Right lobe of liver (tissue), 6 donors: ENCODE measurements at regions not wholly inside any gene's neighbourhood (a gene's known extent, or its start where the extent isn't known, plus 50 kb on each side); places are given as distances from the start of the nearest gene placed in this dataset.

Source experiments
- ATAC-seq, 4 donors: fragments of 200-7000 bp; cut with Tn5 transposase; one replicate each; pipeline ENCODE4 v1.9.1; 2020; ENCODE audit warnings: mild to moderate bottlenecking in 4 of 4, moderate library complexity in 4 of 4
- DNase-seq, 3 donors: peaks; one replicate each; pipeline ENCODE4 v3.0.0-alpha.2; 2020
- H3K27ac ChIP-seq, 3 donors: fragments of 200-600 bp; one replicate each; pipeline ENCODE4 v1.8.0; 2022
- H3K27me3 ChIP-seq, 2 donors: fragments of 200-600 bp; one replicate each; pipeline ENCODE4 v1.8.0; 2022
- H3K36me3 ChIP-seq, 4 donors: fragments of 200-600 bp; sonication (generic) in 1 of 4; one replicate each; pipeline versions ENCODE4 v1.5.1 to v1.8.0; 2017 to 2022; ENCODE audit warnings: control low read depth in 1 of 4
- H3K4me1 ChIP-seq, 4 donors: fragments of 200-600 bp; sonication (generic) in 1 of 4; one replicate each; pipeline versions ENCODE4 v1.5.1 to v1.8.0; 2017 to 2022; ENCODE audit warnings: control low read depth in 1 of 4
- H3K4me3 ChIP-seq, 3 donors: fragments of 200-600 bp; one replicate each; pipeline ENCODE4 v1.8.0; 2022
- H3K9me3 ChIP-seq, 4 donors: fragments of 200-600 bp; sonication (generic) in 1 of 4; one replicate each; pipeline versions ENCODE4 v1.5.1 to v1.8.0; 2017 to 2022; ENCODE audit warnings: control low read depth in 1 of 4
- POLR2A ChIP-seq: fragments of 450-650 bp; IDR thresholded peaks from one replicate; pipeline ENCODE4 v1.6.1; 2017; ENCODE audit warnings: antibody characterized with exemption, mild to moderate bottlenecking
- WGBS: methylation state at CpG from one replicate; pipeline ENCODE4 v1.1.6; 2018; ENCODE audit warnings: low coverage, low lambda C conversion rate; ENCODE audit not compliant: insufficient coverage; ENCODE audit errors: missing lambda C conversion rate; 5-methylcytosine and 5-hydroxymethylcytosine counted together
- intact Hi-C, 2 donors: fragments of 100-400 bp; cut with DNase I; formaldehyde crosslinking; loops; one replicate each; pipeline versions ENCODE4 v1.11.2 to v1.14.1; 2022
- TF ChIP-seq, protein P1 (sequence below), 4 donors: fragments of 200-600 bp in 3 of 4; fragments of 450-650 bp in 1 of 4; IDR thresholded peaks; one replicate each; pipeline versions ENCODE4 v1.5.1 to v1.8.0; 2016 to 2022; ENCODE audit warnings: antibody characterized with exemption in 4 of 4, mild to moderate bottlenecking in 2 of 4
- donor health status: DM: no; HTN: yes; CAD: no.
- donor health status: DM: no; HTN: no; CAD: no.
- donor health status: DM: no; HTN: no; CAD: no.
- donor health status: DM: no; HTN: yes; CAD: no.
- donor health status: DM: no; HTN: yes; CAD: no.

DNA sequence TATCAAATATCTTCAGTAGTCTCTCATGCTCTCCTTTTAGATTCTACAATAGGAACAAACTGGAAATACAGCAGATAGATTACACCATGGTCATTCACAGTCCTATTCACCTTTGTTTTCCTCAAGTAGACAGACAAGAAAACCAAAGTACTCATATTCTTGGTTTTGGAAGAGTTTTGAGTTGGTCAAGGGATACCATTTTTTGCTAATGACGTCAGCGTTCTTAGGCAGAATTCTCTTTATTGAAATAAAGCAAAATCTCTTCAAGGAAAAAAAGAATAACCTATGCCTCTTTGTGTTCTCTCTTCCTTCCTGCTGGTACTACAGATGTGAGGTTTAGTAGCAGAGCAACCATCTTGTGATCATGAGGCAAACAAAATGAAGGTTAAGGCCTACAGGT is 268.3 kb upstream of the PDZRN3 start:
- DNase-seq (no peak), ATAC-seq (no peak)
- intact Hi-C loops: no loop called here
- H3K4me1 ChIP-seq: no peaks in the 10 kb centered on the region
- H3K4me3 ChIP-seq: no peak overlapping the region
- no peaks in the 10 kb centered on the region for H3K9me3 ChIP-seq
- WGBS: 76% methylated on average over 2 of the region's 2 CpGs
- no peaks in the 10 kb centered on the region for H3K27me3 ChIP-seq
- H3K36me3 ChIP-seq: no peaks in the 10 kb centered on the region
- H3K27ac ChIP-seq: no peak overlapping the region
- TF ChIP-seq, protein P1, sequence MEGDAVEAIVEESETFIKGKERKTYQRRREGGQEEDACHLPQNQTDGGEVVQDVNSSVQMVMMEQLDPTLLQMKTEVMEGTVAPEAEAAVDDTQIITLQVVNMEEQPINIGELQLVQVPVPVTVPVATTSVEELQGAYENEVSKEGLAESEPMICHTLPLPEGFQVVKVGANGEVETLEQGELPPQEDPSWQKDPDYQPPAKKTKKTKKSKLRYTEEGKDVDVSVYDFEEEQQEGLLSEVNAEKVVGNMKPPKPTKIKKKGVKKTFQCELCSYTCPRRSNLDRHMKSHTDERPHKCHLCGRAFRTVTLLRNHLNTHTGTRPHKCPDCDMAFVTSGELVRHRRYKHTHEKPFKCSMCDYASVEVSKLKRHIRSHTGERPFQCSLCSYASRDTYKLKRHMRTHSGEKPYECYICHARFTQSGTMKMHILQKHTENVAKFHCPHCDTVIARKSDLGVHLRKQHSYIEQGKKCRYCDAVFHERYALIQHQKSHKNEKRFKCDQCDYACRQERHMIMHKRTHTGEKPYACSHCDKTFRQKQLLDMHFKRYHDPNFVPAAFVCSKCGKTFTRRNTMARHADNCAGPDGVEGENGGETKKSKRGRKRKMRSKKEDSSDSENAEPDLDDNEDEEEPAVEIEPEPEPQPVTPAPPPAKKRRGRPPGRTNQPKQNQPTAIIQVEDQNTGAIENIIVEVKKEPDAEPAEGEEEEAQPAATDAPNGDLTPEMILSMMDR (IDR thresholded peaks at IDR 0.05): no peak
- TF ChIP-seq POLR2A: no peak

DNA sequence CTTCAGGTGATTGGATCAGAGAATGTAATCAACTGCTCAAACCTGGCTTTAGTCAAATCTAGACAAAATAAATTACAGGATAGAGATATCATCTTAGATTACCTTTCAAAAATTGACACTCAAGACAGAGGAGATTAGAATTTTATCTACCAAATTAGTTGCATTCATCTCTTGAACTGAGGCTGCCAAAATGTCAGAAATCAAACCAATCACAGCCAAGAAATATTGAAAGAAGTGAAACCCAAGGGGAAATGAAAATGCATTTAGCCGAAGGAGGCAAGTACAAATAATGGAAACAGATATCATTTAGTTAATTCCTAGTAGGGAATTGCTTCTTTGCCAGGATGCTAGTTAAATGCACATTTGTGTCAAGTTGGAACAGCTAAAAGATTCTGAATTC is 261.1 kb upstream of the PDZRN3 start:
- Histone ChIP-seq H3K4me3 (no peak overlapping the region), H3K9me3 (no peaks in the 10 kb centered on the region), H3K36me3 (no peaks in the 10 kb centered on the region), H3K27me3 (no peaks in the 10 kb centered on the region), H3K27ac (no peak overlapping the region), H3K4me1 (no peaks in the 10 kb centered on the region)
- DNase-seq (no peak), ATAC-seq (no peak)
- intact Hi-C loops: no loop called here
- TF ChIP-seq, protein P1 (IDR thresholded peaks at IDR 0.05): no peak
- TF ChIP-seq POLR2A: no peak
- 67% methylated on average over 1 of the region's 1 CpG for WGBS

DNA sequence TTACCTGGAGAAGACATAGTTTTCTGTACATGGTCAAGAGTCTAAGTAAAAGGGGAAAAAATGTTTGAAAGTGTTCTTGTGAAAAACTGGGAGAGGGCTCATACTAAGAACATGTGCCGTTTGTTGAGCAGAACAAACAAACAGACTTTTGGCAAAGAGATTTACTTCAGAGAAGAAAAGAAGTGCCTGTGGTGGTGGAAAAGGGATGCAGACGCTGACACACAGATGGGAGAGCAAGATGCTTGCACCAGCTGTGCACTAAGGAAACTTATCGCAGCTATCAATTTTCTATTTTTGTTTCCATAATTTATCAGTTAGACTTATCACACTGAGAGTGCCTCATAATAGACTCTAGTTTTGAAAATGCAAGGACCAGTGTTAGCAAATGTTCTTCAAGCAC is 259.6 kb upstream of the PDZRN3 start:
- H3K36me3 ChIP-seq: no peaks in the 10 kb centered on the region
- TF ChIP-seq, protein P1 (IDR thresholded peaks at IDR 0.05): no peak
- no peak for TF ChIP-seq POLR2A
- intact Hi-C loops: no loop called here
- no peak overlapping the region for H3K4me3 ChIP-seq
- 65% methylated on average over 3 of the region's 3 CpGs for WGBS
- ATAC-seq (no peak), DNase-seq (no peak)
- no peaks in the 10 kb centered on the region for H3K27me3 ChIP-seq
- no peaks in the 10 kb centered on the region for H3K4me1 ChIP-seq
- no peak overlapping the region for H3K27ac ChIP-seq
- no peaks in the 10 kb centered on the region for H3K9me3 ChIP-seq

DNA sequence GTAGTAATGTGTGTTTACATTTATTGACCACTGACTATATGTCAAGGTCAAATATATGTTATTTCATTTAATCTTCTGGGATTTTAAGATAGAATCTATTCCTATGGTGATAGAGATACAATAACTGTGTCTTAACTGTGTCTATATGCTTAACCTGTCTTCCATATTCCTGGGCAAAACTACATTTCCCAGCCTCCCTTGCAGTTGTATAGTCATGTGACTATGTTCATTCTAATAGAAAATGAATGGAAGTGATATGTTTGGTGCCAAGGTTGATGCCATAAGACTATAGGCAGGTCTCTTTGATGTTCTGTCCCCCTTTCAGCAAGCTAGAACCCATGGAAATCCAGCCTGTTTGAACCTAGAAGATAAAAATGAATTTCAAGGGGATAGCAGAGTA is 258.8 kb upstream of the PDZRN3 start:
- Histone ChIP-seq H3K27ac (no peak overlapping the region), H3K27me3 (no peaks in the 10 kb centered on the region), H3K36me3 (no peaks in the 10 kb centered on the region), H3K4me3 (no peak overlapping the region), H3K4me1 (no peaks in the 10 kb centered on the region), H3K9me3 (no peaks in the 10 kb centered on the region)
- TF ChIP-seq, protein P1 (IDR thresholded peaks at IDR 0.05): no peak
- no peak for TF ChIP-seq POLR2A
- DNase-seq (no peak), ATAC-seq (no peak)
- intact Hi-C loops: no loop called here

DNA sequence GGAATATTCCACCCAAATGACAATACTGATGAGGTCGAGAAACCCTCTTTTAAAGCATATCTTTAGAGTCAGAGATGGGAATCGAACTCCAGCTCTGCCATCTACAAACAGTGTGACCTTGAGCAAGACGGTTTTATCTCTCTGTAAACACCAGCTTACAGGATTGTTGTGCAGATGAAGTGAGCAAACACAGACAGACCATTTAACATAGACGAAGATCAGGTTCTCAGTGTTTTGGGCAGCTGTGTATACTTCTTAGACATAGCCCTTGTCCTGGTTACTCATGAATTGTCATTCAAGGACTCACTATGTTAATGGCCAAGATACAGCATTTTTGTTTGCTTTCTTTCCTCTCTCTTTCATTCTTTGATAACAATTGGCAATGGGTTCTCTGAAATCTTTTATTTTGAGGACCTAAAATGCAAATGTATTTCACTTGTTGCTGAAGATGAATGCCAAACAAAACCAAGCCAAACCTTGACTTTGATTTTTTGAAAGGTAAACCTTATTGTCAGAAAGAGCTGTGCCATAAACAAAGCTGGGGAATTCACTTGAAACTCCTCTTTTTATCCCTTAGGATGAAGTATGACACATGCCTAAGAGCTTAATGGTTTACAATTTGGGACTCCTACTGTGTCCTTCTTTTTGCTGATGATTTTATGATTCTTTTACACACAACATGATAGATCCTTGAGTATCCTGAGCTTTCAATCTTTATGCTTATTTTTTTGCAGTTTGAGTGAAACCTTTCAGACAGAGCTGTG is 250.0 kb upstream of the PDZRN3 start:
- WGBS: 25% methylated on average over 4 of the region's 4 CpGs
- no peak for TF ChIP-seq POLR2A
- TF ChIP-seq, protein P1 (IDR thresholded peaks at IDR 0.05): no peak
- DNase-seq: no peak
- no peak for ATAC-seq
- Histone ChIP-seq H3K9me3 (no peaks in the 10 kb centered on the region), H3K27me3 (no peaks in the 10 kb centered on the region), H3K4me1 (no peaks in the 10 kb centered on the region), H3K36me3 (no peaks in the 10 kb centered on the region), H3K27ac (no peak overlapping the region), H3K4me3 (no peak overlapping the region)
- intact Hi-C loops: no loop called here
